ENCODE measurements at regions not wholly inside any gene's neighbourhood (a gene's known extent, or its start where the extent isn't known, plus 50 kb on each side); places are given as distances from the start of the nearest gene placed in this dataset.
"Not testable (repeated sequence)": the region's sequence is repeated elsewhere in the genome, so short reads cannot be mapped to it uniquely, and the experiment has no call there.

DNA sequence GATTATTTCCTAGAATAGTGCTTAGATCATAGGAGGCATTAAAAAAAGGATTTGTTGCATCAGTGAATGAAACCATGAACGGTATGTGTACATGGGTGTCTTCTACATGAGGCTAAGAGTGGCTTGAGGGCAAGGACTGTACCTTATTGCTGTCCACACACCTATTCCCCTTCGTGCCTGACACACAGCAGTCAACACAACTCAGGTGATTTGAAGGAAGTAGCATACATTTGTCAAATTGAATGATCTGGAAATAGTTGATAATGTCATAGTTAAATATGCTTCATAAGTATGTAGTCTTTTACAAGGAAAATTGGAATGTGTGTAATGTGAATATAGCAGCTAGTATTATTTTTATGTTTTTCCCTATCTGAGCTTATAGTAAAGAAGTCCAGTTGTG, 189.0 kb upstream of the DAB1 start:
- no peak for DNase-seq

- DNase-seq = no peak
Observed at GRCh38 chr1:57605933-57606332, 182.1 kb upstream of the DAB1 start.

- no peak for DNase-seq
Observed at GRCh38 chr1:57603696-57604095, 179.8 kb upstream of the DAB1 start.

- DNase-seq = no peak
Observed at GRCh38 chr1:57600424-57600823, 176.6 kb upstream of the DAB1 start.

GRCh38 chr1:57599236-57599994, 175.6 kb upstream of the DAB1 start:
- no peak for DNase-seq

GRCh38 chr1:57597036-57597435, 173.2 kb upstream of the DAB1 start:
- no peak for DNase-seq

GRCh38 chr1:57594002-57594401, 170.1 kb upstream of the DAB1 start:
- DNase-seq = no peak

DNA sequence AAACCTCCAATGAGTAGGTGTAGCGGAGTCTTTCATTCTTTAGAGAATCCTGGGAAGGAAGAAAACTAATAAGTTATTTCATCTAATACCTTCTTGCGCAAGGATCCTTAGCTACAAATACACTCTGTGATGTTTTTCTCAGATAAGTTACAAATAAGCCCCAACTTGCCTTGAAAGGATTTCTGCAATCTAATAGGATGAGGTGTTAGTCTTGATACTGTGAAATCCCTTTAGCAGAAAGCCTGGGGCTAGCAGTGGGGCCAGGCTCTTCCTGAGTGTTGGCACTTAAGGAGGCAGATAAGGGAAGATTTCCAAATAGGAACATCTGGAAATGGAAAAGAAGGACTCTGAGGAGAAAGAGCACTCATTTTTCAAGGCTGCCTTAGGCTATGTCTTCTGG, 168.0 kb upstream of the DAB1 start:
- DNase-seq = no peak

DNA sequence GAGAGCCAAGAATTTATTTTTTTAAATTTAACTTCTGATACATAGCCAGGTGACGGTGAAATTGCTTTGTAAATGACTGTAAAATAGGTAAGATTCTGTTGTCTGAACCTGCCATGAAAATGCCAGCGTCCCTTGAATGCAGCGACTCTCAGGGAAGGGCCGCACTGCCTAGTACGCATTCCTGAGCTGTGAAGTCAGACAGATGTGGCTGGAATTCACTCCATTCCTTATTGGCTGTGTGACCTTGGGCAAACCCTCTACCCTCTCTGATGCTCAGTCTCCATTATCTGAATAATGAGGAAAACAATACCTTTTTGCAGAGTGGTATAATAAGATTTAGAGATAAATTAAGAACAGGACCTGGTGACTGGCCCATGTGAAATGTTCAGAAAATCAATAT, 167.1 kb upstream of the DAB1 start:
- no peak for DNase-seq

- DNase-seq = no peak
Observed at GRCh38 chr1:57586842-57587241, 163.0 kb upstream of the DAB1 start.

GRCh38 chr1:57578680-57579079, 154.8 kb upstream of the DAB1 start:
- DNase-seq = no peak

GRCh38 chr1:57578099-57578498, 154.2 kb upstream of the DAB1 start:
- DNase-seq = no peak

- DNase-seq = peak; percentile 47
Observed at GRCh38 chr1:57576756-57577155, 152.9 kb upstream of the DAB1 start.

DNA sequence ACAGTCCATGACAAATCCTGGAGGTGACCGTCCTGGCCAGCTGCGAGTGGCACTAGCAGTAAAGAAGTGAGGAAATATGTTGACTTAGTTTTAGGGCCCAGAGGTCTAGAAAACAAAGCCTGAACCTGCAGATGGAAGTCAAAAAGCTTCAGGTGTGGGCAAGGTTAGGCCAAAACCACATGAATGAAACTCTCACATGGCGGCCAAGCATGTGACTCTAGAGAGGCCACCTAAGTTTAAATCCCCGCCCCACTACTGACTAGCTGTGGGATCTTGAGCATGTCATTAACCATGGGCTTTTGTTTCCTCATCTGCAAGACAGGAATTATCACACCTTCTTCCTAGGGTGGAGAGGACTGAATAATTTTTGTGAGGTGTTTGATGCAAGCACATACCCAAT, 148.2 kb upstream of the DAB1 start:
- DNase-seq = no peak

- not testable (repeated sequence) for DNase-seq
Observed at GRCh38 chr1:57558066-57558465, 134.2 kb upstream of the DAB1 start.

DNA sequence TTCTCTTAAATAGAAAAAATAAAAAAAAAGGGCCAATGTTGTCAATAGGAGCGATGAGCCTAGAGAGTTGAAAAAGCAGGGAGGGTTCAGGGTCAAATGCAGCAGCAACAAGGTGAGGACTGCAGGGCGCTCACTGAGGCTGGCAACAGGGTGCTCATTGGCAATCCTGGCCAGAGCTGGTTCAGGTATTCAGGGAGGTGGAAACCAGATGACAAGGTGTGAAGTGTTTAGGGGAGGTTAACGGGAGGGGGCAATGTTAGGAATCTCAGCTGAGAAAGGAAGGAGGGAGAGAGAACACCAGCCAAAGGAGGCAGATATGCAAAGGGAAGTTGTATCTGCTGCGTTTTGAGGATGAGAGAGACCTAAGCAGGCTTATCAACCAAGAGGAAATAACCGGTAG, 129.8 kb upstream of the DAB1 start:
- DNase-seq = no peak

GRCh38 chr1:57551476-57551875, 127.6 kb upstream of the DAB1 start:
- DNase-seq = no peak

DNA sequence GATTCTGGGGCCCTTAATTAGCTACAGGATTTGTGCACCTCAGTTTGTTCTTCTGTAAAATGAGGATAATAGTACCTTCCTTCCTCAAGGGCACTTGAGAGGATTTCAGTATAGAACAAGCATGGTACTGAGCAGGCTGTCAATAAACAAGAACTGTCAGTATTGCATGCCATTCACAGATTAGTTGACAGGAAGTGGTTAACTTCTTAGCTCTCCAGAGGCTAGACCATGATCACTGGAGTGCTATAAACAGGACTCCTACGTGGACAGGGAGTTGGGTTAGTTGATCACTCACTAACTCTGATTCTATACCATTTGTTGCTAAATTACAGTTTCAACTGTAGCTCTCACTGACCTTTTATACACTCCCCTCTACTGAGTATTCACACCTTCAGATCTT, 126.2 kb upstream of the DAB1 start:
- DNase-seq = peak; percentile 54

DNA sequence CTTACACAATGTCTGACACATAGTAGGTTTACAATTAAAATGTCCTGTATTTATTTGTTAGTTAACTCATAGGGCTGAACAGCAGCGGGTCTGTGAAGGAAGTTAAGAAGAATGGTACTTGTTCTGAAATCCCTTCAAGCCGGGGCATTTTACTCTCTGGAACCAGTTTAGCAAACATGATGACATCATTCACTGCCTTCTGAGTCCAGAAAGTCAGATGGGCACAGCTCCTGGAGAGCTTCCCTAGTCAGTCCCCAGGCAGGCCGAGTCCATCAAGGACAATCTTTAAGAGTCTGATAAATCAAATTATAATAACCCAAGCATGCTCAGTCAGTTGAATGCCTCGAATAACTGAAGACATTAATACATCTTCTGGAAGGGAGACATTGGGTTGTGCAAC, 125.4 kb upstream of the DAB1 start:
- no peak for DNase-seq

GRCh38 chr1:57546549-57547330, 122.9 kb upstream of the DAB1 start:
- no peak for DNase-seq

- no peak for DNase-seq
Observed at GRCh38 chr1:57544345-57544744, 120.5 kb upstream of the DAB1 start.

- no peak for DNase-seq
Observed at GRCh38 chr1:57536749-57537423, 113.0 kb upstream of the DAB1 start.

- DNase-seq = no peak
Observed at GRCh38 chr1:57532299-57532698, 108.4 kb upstream of the DAB1 start.

DNA sequence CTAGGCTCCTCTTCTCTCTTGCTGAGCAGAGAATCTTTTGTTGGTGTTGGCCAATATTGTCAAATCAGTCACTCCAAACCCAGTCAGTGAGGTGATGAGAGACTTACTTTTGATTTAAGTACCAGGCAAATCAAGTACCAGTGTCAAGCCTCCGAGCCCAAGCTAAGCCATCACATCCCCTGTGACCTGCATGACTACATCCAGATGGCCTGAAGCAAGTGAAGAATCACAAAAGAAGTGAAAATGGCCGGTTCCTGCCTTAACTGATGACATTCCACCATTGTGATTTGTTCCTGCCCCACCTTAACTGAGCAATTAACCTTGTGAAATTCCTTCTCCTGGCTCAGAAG, 107.0 kb upstream of the DAB1 start:
- not testable (repeated sequence) for DNase-seq

Data from NCI-H510A (cell line).